ENCODE measurements at regions not wholly inside any gene's neighbourhood (a gene's known extent, or its start where the extent isn't known, plus 50 kb on each side); places are given as distances from the start of the nearest gene placed in this dataset.

- TF ChIP-seq, protein P1, sequence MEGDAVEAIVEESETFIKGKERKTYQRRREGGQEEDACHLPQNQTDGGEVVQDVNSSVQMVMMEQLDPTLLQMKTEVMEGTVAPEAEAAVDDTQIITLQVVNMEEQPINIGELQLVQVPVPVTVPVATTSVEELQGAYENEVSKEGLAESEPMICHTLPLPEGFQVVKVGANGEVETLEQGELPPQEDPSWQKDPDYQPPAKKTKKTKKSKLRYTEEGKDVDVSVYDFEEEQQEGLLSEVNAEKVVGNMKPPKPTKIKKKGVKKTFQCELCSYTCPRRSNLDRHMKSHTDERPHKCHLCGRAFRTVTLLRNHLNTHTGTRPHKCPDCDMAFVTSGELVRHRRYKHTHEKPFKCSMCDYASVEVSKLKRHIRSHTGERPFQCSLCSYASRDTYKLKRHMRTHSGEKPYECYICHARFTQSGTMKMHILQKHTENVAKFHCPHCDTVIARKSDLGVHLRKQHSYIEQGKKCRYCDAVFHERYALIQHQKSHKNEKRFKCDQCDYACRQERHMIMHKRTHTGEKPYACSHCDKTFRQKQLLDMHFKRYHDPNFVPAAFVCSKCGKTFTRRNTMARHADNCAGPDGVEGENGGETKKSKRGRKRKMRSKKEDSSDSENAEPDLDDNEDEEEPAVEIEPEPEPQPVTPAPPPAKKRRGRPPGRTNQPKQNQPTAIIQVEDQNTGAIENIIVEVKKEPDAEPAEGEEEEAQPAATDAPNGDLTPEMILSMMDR (IDR thresholded peaks at IDR 0.05; ENCODE audit: extremely low read depth, missing control alignments), result no peak
- no peak for DNase-seq (ENCODE audit: low spot score)
Measured at GRCh38 chr16:27686926-27687325, 137.0 kb downstream of the KATNIP start.

GRCh38 chr16:27687605-27688004 lies 137.7 kb downstream of the KATNIP start:
- TF ChIP-seq, protein P1 (IDR thresholded peaks at IDR 0.05; ENCODE audit: extremely low read depth, missing control alignments), result no peak

GRCh38 chr16:27689711-27690110 lies 139.8 kb downstream of the KATNIP start:
- TF ChIP-seq, protein P1 (IDR thresholded peaks at IDR 0.05; ENCODE audit: extremely low read depth, missing control alignments), result no peak
- no peak for DNase-seq (ENCODE audit: low spot score)

More at GRCh38 chr16:27687605-27688004, 137.7 kb downstream of the KATNIP start:
- no peak for DNase-seq (ENCODE audit: low spot score)

DNA sequence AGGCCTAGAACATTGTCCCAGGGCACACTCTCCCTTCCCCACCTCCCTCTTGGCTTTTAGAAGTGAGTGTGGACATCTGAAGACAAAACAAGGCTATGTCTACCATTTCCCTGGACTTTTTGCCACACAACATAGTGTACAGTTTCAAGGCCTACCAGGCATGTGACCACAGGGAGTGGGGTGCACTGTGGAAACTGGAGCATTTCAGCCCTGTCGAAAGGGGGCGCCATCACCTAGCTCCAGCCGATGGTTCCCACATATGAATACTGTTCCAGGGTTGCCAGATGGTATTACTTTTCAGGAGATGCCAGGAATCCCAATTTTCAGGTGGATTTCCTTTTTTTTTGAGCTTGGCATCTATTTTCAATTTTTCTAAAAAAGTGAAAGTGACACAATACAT lies 140.7 kb downstream of the KATNIP start:
- peak; percentile 49 for DNase-seq (ENCODE audit: low spot score)
- TF ChIP-seq, protein P1 (IDR thresholded peaks at IDR 0.05; ENCODE audit: extremely low read depth, missing control alignments), result peak; percentile 61

- no peak for DNase-seq (ENCODE audit: low spot score)
- TF ChIP-seq, protein P1 (IDR thresholded peaks at IDR 0.05; ENCODE audit: extremely low read depth, missing control alignments), result no peak
Measured at GRCh38 chr16:27691721-27692120, 141.8 kb downstream of the KATNIP start.

- no peak for DNase-seq (ENCODE audit: low spot score)
- TF ChIP-seq, protein P1 (IDR thresholded peaks at IDR 0.05; ENCODE audit: extremely low read depth, missing control alignments), result no peak
Measured at GRCh38 chr16:27692576-27692975, 142.6 kb downstream of the KATNIP start.

GRCh38 chr16:27695161-27695560 lies 145.2 kb downstream of the KATNIP start:
- TF ChIP-seq, protein P1 (IDR thresholded peaks at IDR 0.05; ENCODE audit: extremely low read depth, missing control alignments), result no peak
- DNase-seq (ENCODE audit: low spot score), result no peak
